ENCODE measurements at regions not wholly inside any gene's neighbourhood (a gene's known extent, or its start where the extent isn't known, plus 50 kb on each side); places are given as distances from the start of the nearest gene placed in this dataset.

- TF ChIP-seq CTCF (IDR thresholded peaks at IDR 0.05), result no peak
- TF ChIP-seq POLR2AphosphoS5 (IDR thresholded peaks at IDR 0.05; ENCODE audit: low read depth, low read length), result no peak
These were observed 51.4 kb upstream of the ANO1 start for GRCh38 chr11:70026726-70027125.

Data from Panc1 (cell line).